Duodenal mucosa (tissue), 2 donors: ENCODE measurements at regions not wholly inside any gene's neighbourhood (a gene's known extent, or its start where the extent isn't known, plus 50 kb on each side); places are given as distances from the start of the nearest gene placed in this dataset.
"Not testable (repeated sequence)": the region's sequence is repeated elsewhere in the genome, so short reads cannot be mapped to it uniquely, and the experiment has no call there.

Experiments used
- H3K27ac ChIP-seq: one replicate; pipeline ENCODE4 v1.7.0; 2013; ENCODE audit warnings: low read depth, low read length
- H3K27me3 ChIP-seq, 2 donors: one replicate each; pipeline ENCODE4 v1.7.0; 2013; ENCODE audit warnings: low read length in 2 of 2, control low read depth in 1 of 2; ENCODE audit not compliant: insufficient read depth in 2 of 2, control insufficient read depth in 1 of 2
- H3K36me3 ChIP-seq, 2 donors: one replicate each; pipeline ENCODE4 v1.7.0; 2013; ENCODE audit warnings: low read length in 2 of 2, control low read depth in 1 of 2; ENCODE audit not compliant: insufficient read depth in 2 of 2, control insufficient read depth in 1 of 2
- H3K4me1 ChIP-seq, 2 donors: one replicate each; pipeline ENCODE4 v1.7.0; 2013; ENCODE audit warnings: low read length in 2 of 2, control low read depth in 1 of 2; ENCODE audit not compliant: insufficient read depth in 2 of 2, control insufficient read depth in 1 of 2
- H3K4me3 ChIP-seq, 2 donors: one replicate each; pipeline ENCODE4 v1.7.0; 2013; ENCODE audit warnings: low read length in 2 of 2, low read depth in 1 of 2
- H3K9ac ChIP-seq, 2 donors: one replicate each; pipeline ENCODE4 v1.7.0; 2013; ENCODE audit warnings: low read length in 2 of 2, low read depth in 1 of 2
- H3K9me3 ChIP-seq, 2 donors: one replicate each; pipeline ENCODE4 v1.7.0; 2013; ENCODE audit warnings: low read length in 2 of 2, control low read depth in 1 of 2; ENCODE audit not compliant: control insufficient read depth in 1 of 2

- H3K4me3 ChIP-seq, result no peak overlapping the region
- no peaks in the 10 kb centered on the region for H3K36me3 ChIP-seq
- no peak overlapping the region for H3K27ac ChIP-seq
- H3K27me3 ChIP-seq, result no peaks in the 10 kb centered on the region
- H3K9ac ChIP-seq, result no peak overlapping the region
- H3K9me3 ChIP-seq, result no peaks in the 10 kb centered on the region
- H3K4me1 ChIP-seq, result no peaks in the 10 kb centered on the region
Observed at GRCh38 chr12:24356240-24356804, 406.9 kb upstream of the SOX5 start.

DNA sequence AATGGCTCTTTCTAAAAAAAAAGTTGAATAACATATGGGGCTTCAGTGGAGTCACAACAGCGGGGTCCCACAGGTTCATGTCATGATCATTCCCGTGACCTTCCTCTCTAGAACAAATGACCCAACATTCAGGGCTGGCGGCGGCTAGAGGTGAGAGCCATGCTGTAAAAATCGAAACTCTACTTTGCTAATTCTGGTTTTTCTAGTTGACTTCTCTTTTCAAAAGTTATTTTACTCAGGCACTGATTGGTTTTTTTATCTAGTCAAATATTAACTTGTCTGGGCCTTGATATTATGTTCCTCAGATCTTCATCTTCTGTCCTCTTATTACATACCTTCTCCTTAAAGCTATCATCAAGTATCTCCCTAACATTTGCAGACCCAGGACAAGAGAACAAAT is 402.9 kb upstream of the SOX5 start:
- H3K9ac ChIP-seq, result no peak overlapping the region
- H3K4me3 ChIP-seq, result no peak overlapping the region

GRCh38 chr12:24349051-24349799 is 399.8 kb upstream of the SOX5 start:
- no peaks in the 10 kb centered on the region for H3K27me3 ChIP-seq
- no peaks in the 10 kb centered on the region for H3K4me1 ChIP-seq
- no peaks in the 10 kb centered on the region for H3K9me3 ChIP-seq
- H3K27ac ChIP-seq, result no peak overlapping the region
- H3K36me3 ChIP-seq, result no peaks in the 10 kb centered on the region
- H3K4me3 ChIP-seq, result no peak overlapping the region
- no peak overlapping the region for H3K9ac ChIP-seq

More for the DNA sequence above, 402.9 kb upstream of the SOX5 start:
- Histone ChIP-seq H3K4me1 (no peaks in the 10 kb centered on the region), H3K36me3 (no peaks in the 10 kb centered on the region), H3K27me3 (no peaks in the 10 kb centered on the region), H3K27ac (no peak overlapping the region), H3K9me3 (no peaks in the 10 kb centered on the region)

GRCh38 chr12:24348180-24348579 is 398.7 kb upstream of the SOX5 start:
- H3K36me3 ChIP-seq, H3K4me3 ChIP-seq, H3K9ac ChIP-seq, H3K9me3 ChIP-seq, H3K4me1 ChIP-seq, H3K27me3 ChIP-seq, H3K27ac ChIP-seq: not testable (repeated sequence)

DNA sequence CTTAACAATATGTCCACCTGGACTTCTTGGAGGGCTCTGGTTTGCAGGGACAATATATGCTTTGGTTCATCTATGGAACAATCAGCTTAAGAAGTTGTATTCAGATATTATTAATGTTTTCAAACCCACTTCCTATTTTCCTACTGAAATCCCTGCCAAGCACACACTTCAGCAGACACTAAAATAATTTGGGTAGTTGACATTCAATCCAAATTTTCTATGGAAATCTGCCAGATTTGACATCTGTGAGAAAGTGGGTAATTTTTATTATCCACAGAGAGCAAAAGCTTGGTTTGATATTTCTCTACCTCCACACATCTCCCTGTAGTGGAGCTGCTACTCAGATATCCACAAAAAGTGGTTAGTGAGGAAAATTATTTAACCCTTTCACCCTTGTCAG is 378.8 kb upstream of the SOX5 start:
- H3K9ac ChIP-seq, result no peak overlapping the region
- no peak overlapping the region for H3K4me3 ChIP-seq
- no peaks in the 10 kb centered on the region for H3K36me3 ChIP-seq
- H3K27ac ChIP-seq, result no peak overlapping the region
- no peaks in the 10 kb centered on the region for H3K4me1 ChIP-seq
- no peaks in the 10 kb centered on the region for H3K9me3 ChIP-seq
- H3K27me3 ChIP-seq, result no peaks in the 10 kb centered on the region

- Histone ChIP-seq H3K9me3 (no peaks in the 10 kb centered on the region), H3K4me3 (no peak overlapping the region), H3K36me3 (no peaks in the 10 kb centered on the region), H3K27me3 (no peaks in the 10 kb centered on the region), H3K4me1 (no peaks in the 10 kb centered on the region), H3K9ac (no peak overlapping the region), H3K27ac (no peak overlapping the region)
Observed at GRCh38 chr12:24325331-24325730, 375.9 kb upstream of the SOX5 start.

GRCh38 chr12:24307716-24308335 is 358.4 kb upstream of the SOX5 start:
- H3K27ac ChIP-seq, result no peak overlapping the region
- no peaks in the 10 kb centered on the region for H3K4me1 ChIP-seq
- H3K4me3 ChIP-seq, result no peak overlapping the region
- H3K9ac ChIP-seq, result no peak overlapping the region
- H3K9me3 ChIP-seq, result no peaks in the 10 kb centered on the region
- H3K36me3 ChIP-seq, result no peaks in the 10 kb centered on the region
- H3K27me3 ChIP-seq, result no peaks in the 10 kb centered on the region

DNA sequence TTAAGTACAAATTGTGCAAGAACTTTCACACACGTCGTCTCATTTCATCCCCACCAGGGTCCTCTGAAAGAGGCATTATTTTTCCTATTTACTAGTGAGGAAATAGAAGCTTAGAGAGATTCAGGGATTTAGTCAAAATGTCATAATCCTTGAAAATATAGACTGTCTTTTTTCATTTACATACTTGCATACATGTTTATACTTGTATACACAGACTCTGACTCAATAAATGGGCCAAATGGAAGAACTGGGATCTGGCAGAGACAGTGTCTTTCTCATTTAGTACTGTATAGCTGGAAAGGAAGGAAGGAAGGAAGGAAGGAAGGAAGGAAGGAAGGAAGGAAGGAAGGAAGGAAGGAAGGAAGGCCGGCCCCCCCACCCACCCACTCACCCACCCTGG is 357.7 kb upstream of the SOX5 start:
- H3K27ac ChIP-seq, result no peak overlapping the region
- H3K27me3 ChIP-seq, result no peaks in the 10 kb centered on the region
- no peaks in the 10 kb centered on the region for H3K36me3 ChIP-seq

DNA sequence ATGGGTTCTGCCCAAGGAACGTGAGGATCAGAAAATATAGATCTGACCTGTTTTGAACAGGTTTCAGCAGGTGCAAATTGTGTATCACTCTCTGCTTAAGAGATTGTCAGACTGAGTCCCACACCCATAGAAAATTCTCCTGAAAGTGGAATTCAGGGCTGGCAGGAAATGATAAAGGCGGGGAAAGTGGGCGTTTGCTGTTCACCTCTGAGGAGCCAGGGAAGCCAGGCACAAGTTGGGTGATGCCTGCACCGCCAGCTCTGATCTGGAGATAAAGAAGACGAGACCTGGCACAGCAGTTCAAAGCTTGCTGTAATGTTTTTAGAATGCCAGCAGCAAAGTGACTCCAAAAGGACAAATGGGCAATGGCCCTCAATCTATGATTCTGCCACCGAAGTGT is 356.5 kb upstream of the SOX5 start:
- Histone ChIP-seq H3K4me1 (no peaks in the 10 kb centered on the region), H3K27me3 (no peaks in the 10 kb centered on the region)

More for the DNA sequence above, 357.7 kb upstream of the SOX5 start:
- no peak overlapping the region for H3K4me3 ChIP-seq
- no peak overlapping the region for H3K9ac ChIP-seq
- H3K9me3 ChIP-seq, result no peaks in the 10 kb centered on the region
- H3K4me1 ChIP-seq, result no peaks in the 10 kb centered on the region

DNA sequence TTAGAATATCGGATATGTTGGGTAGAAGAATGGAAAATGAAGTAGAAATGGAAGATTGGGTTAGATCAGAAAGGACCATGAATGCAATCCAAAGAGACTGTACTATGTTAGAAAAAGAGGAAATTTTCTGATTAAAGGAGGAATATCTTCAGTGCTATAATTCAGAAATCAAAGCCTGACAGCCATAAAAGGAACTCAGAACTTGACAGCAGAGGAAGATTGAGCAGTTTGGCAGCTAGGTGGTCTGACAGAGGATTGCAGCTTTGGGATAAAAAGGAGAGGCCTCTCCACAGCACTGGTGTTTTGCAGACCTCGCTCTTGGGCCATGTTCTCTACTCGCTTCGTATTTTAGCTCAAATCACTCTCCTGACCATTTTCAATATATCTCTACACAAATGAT is 354.8 kb upstream of the SOX5 start:
- Histone ChIP-seq H3K9me3 (no peaks in the 10 kb centered on the region), H3K36me3 (no peaks in the 10 kb centered on the region), H3K9ac (no peak overlapping the region), H3K4me3 (no peak overlapping the region), H3K27me3 (no peaks in the 10 kb centered on the region), H3K4me1 (no peaks in the 10 kb centered on the region), H3K27ac (no peak overlapping the region)

More for the DNA sequence above, 356.5 kb upstream of the SOX5 start:
- no peak overlapping the region for H3K9ac ChIP-seq
- no peaks in the 10 kb centered on the region for H3K9me3 ChIP-seq
- no peaks in the 10 kb centered on the region for H3K36me3 ChIP-seq
- H3K4me3 ChIP-seq, result no peak overlapping the region
- no peak overlapping the region for H3K27ac ChIP-seq
